ENCODE measurements at regions not wholly inside any gene's neighbourhood (a gene's known extent, or its start where the extent isn't known, plus 50 kb on each side); places are given as distances from the start of the nearest gene placed in this dataset.
A peak's percentile ranks its signal among the peaks of the same experiment; 100 is the strongest.
"Not testable (repeated sequence)": the region's sequence is repeated elsewhere in the genome, so short reads cannot be mapped to it uniquely, and the experiment has no call there.

DNA sequence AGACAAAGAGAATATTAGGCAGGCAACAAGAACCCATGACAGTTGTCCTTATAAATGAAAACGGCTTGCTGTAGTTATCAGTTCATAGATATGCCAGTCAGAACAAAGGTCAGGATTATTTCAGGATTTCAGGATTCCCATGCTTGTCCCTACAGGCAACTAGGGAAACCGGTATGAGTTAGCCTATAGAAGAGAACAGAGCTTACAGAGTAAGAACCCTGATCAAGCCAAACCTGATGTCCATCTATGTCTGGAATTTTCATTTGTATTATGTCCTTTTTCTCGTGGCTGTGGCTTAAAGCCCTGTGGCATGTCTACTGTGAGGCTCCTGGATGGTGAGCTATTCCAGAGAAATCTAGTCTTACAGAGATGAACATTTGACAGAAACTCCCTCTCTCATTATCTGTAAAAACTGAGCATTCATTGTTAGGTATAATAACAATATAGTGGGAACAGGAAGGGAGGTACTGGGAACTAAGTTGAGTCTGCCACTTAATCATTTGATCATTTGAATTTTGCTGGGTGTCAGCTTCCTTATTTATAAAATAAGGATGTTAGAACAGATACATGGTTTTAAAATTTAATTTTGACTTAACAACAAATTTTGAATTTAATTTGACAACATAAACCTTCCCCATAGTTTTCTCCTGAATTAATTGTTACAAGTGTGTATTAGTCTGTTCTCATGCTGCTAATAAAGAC is 129.5 kb upstream of the KLF3 start:
- Histone ChIP-seq H2AFZ (ENCODE audit: low read depth, low read length) (no peak overlapping the region), H3K79me2 (ENCODE audit: control insufficient read depth, insufficient read depth, low read length) (no peaks in the 10 kb centered on the region), H3K9me3 (replicated peaks; ENCODE audit: control insufficient read depth, insufficient read depth, low read depth, low read length) (no peaks in the 10 kb centered on the region), H3K36me3 (ENCODE audit: control insufficient read depth, insufficient read depth, low read length) (no peaks in the 10 kb centered on the region), H3K4me2 (ENCODE audit: insufficient read depth, low read length) (no peak overlapping the region), H3K4me1 (replicated peaks in 1 of 2; ENCODE audit: control insufficient read depth in 2 of 2, insufficient read depth in 2 of 2, low read length in 2 of 2) (peaks cover 4 to 14% of the 10 kb centered on the region in 2 experiments), H3K4me3 (no peak overlapping the region), H3K27me3 (ENCODE audit: control insufficient read depth in 2 of 2, insufficient read depth in 2 of 2, low read length in 2 of 2) (no peaks in the 10 kb centered on the region), H3K27ac (ENCODE audit: extremely low read depth, low read depth, low read length) (no peak overlapping the region), H4K20me1 (replicated peaks; ENCODE audit: control insufficient read depth, insufficient read depth, low read length) (no peaks in the 10 kb centered on the region), H3K9ac (ENCODE audit: insufficient read depth in 1 of 2, low read depth in 2 of 2, low read length in 2 of 2) (no peak overlapping the region), H3K9me1 (ENCODE audit: control insufficient read depth, insufficient read depth, low read length) (no peaks in the 10 kb centered on the region)
- intact Hi-C loops (cut with micrococcal nuclease) (no loop called here), in situ Hi-C loops (cut with MboI) (loop anchor here (5.0 kb wide), 1 partner anchor 138 kb away; no protein-coding TSS in a partner anchor)
- TF ChIP-seq SMARCB1 (IDR thresholded peaks at IDR 0.05; ENCODE audit: insufficient read length, low read depth) (no peak), RBM25 (IDR thresholded peaks at IDR 0.05; ENCODE audit: low read depth, low read length, severe bottlenecking) (peak; percentile 71)
- DNase-seq (ENCODE audit: extremely low read depth in 1 of 4, low spot score in 3 of 4) (no peak), FAIRE-seq (no peak), ATAC-seq (no peak)
- WGBS (ENCODE audit: insufficient coverage, low coverage, missing lambda C conversion rate) = 26% methylated on average over 3 of the region's 3 CpGs
- CTCF ChIA-PET (ENCODE audit: low intra/inter-chr PET ratio) = no interaction called here
- POLR2A ChIA-PET = no interaction called here
- BruUV-seq (replicated peaks) = no TSS peak

- H3K79me2 ChIP-seq (ENCODE audit: control insufficient read depth, insufficient read depth, low read length); H2AFZ ChIP-seq (ENCODE audit: low read depth, low read length); H3K4me3 ChIP-seq; ATAC-seq; intact Hi-C loops (cut with micrococcal nuclease); BruUV-seq (replicated peaks); H3K9me3 ChIP-seq (replicated peaks; ENCODE audit: control insufficient read depth, insufficient read depth, low read depth, low read length); H3K27me3 ChIP-seq (ENCODE audit: control insufficient read depth in 2 of 2, insufficient read depth in 2 of 2, low read length in 2 of 2); FAIRE-seq; H3K9me1 ChIP-seq (ENCODE audit: control insufficient read depth, insufficient read depth, low read length); H4K20me1 ChIP-seq (replicated peaks; ENCODE audit: control insufficient read depth, insufficient read depth, low read length); CTCF ChIA-PET (ENCODE audit: low intra/inter-chr PET ratio); H3K27ac ChIP-seq (ENCODE audit: extremely low read depth, low read depth, low read length); H3K9ac ChIP-seq (ENCODE audit: insufficient read depth in 1 of 2, low read depth in 2 of 2, low read length in 2 of 2); H3K36me3 ChIP-seq (ENCODE audit: control insufficient read depth, insufficient read depth, low read length); DNase-seq (ENCODE audit: extremely low read depth in 1 of 4, low spot score in 3 of 4); H3K4me2 ChIP-seq (ENCODE audit: insufficient read depth, low read length): not testable (repeated sequence)
- peaks cover 0 to 12% of the 10 kb centered on the region in 2 experiments; a peak in 4 of 5 replicates for H3K4me1 ChIP-seq (replicated peaks in 1 of 2; ENCODE audit: control insufficient read depth in 2 of 2, insufficient read depth in 2 of 2, low read length in 2 of 2)
- POLR2A ChIA-PET = interaction anchor here (0.7 kb wide), 1 partner anchor 146 kb away, joined by 3 read pairs; no protein-coding TSS in a partner anchor
- in situ Hi-C loops (cut with MboI) = loop anchor here (5.0 kb wide), 1 partner anchor 137 kb away; no protein-coding TSS in a partner anchor
- 38% methylated on average over 1 of the region's 1 CpG for WGBS (ENCODE audit: insufficient coverage, low coverage, missing lambda C conversion rate)
- TF ChIP-seq ZNF431 (CRISPR knock-in tag; IDR thresholded peaks at IDR 0.05) = 0 out of 2 replicates have a peak, but pooled peaks have one; percentile 37
Observed at GRCh38 chr4:38535071-38535470, 128.9 kb upstream of the KLF3 start.

Measured in K562 (cell line).